Activated CD8-positive, alpha-beta T cell treated with anti-CD3 and anti-CD28 coated beads for 36 hours (primary cell): ENCODE measurements at regions not wholly inside any gene's neighbourhood (a gene's known extent, or its start where the extent isn't known, plus 50 kb on each side); places are given as distances from the start of the nearest gene placed in this dataset.

Experiments
- ATAC-seq: fragments of 200-7000 bp; cut with Tn5 transposase; one replicate; pipeline ENCODE4 v1.10.0; 2021; ENCODE audit warnings: mild to moderate bottlenecking, moderate library complexity
- CTCF ChIA-PET: fragments of 350-600 bp; sonication (Branson Sonifier 250); formaldehyde crosslinking; loops from one replicate; lab custom pipeline; 2021; ENCODE audit warnings: antibody characterized with exemption; lab: Charles Lee
- POLR2A ChIA-PET: fragments of 350-600 bp; sonication (Branson Sonifier 250); formaldehyde crosslinking; loops from one replicate; lab custom pipeline; 2021; ENCODE audit warnings: antibody characterized with exemption; lab: Charles Lee
- DNase-seq: peaks from one replicate; pipeline ENCODE4 v3.0.0-alpha.2; 2020
- H3K27ac Mint-ChIP-seq: one replicate; pipeline ENCODE4 v1.8.0; 2021; ENCODE audit warnings: mild to moderate bottlenecking, mixed read lengths
- H3K27me3 Mint-ChIP-seq: one replicate; pipeline ENCODE4 v1.8.0; 2021; ENCODE audit warnings: mixed read lengths
- H3K36me3 Mint-ChIP-seq: one replicate; pipeline ENCODE4 v1.8.0; 2021; ENCODE audit warnings: low read depth, mixed read lengths
- H3K4me1 Mint-ChIP-seq: one replicate; pipeline ENCODE4 v1.8.0; 2021; ENCODE audit warnings: low read depth, mixed read lengths
- H3K4me3 Mint-ChIP-seq: one replicate; pipeline ENCODE4 v1.8.0; 2021; ENCODE audit warnings: mild to moderate bottlenecking, moderate library complexity, mixed read lengths
- H3K9me3 Mint-ChIP-seq: one replicate; pipeline ENCODE4 v1.8.0; 2021; ENCODE audit warnings: mixed read lengths
- intact Hi-C: fragments of 100-400 bp; cut with micrococcal nuclease; formaldehyde crosslinking; loops from one replicate; pipeline ENCODE4 v1.10.0; 2022
- TF ChIP-seq, protein P1 (sequence below): fragments of 200-600 bp; IDR thresholded peaks from one replicate; pipeline ENCODE4 v1.8.0; 2022; ENCODE audit warnings: antibody characterized with exemption, mild to moderate bottlenecking

- POLR2A ChIA-PET: no interaction called here
- Mint-ChIP-seq H3K4me1 (peaks cover 25% of the 10 kb centered on the region), H3K27ac (no peak overlapping the region), H3K36me3 (peaks cover 1% of the 10 kb centered on the region), H3K9me3 (peaks cover 4% of the 10 kb centered on the region), H3K4me3 (no peak overlapping the region), H3K27me3 (no peaks in the 10 kb centered on the region)
- intact Hi-C loops: no loop called here
- TF ChIP-seq, protein P1, sequence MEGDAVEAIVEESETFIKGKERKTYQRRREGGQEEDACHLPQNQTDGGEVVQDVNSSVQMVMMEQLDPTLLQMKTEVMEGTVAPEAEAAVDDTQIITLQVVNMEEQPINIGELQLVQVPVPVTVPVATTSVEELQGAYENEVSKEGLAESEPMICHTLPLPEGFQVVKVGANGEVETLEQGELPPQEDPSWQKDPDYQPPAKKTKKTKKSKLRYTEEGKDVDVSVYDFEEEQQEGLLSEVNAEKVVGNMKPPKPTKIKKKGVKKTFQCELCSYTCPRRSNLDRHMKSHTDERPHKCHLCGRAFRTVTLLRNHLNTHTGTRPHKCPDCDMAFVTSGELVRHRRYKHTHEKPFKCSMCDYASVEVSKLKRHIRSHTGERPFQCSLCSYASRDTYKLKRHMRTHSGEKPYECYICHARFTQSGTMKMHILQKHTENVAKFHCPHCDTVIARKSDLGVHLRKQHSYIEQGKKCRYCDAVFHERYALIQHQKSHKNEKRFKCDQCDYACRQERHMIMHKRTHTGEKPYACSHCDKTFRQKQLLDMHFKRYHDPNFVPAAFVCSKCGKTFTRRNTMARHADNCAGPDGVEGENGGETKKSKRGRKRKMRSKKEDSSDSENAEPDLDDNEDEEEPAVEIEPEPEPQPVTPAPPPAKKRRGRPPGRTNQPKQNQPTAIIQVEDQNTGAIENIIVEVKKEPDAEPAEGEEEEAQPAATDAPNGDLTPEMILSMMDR: no peak
- DNase-seq (no peak), ATAC-seq (no peak)
- CTCF ChIA-PET: interaction anchor here (1.3 kb wide), 1 partner anchor 11 kb away, joined by 4 read pairs; no protein-coding TSS in a partner anchor
Observed at GRCh38 chrX:79079477-79079876, 65.0 kb upstream of the GPR174 start.

GRCh38 chrX:79080141-79080540 lies 64.3 kb upstream of the GPR174 start:
- TF ChIP-seq, protein P1: no peak
- DNase-seq (no peak), ATAC-seq (no peak)
- Mint-ChIP-seq H3K9me3 (peaks cover 4% of the 10 kb centered on the region), H3K4me1 (peaks cover 30% of the 10 kb centered on the region), H3K4me3 (no peak overlapping the region), H3K27me3 (no peaks in the 10 kb centered on the region), H3K36me3 (peaks cover 4% of the 10 kb centered on the region), H3K27ac (peak overlapping the region; percentile 38)
- intact Hi-C loops: loop anchor here (5.0 kb wide), 1 partner anchor 133 kb away; the partner anchor contains the start of gene P2RY10
- ChIA-PET POLR2A (no interaction called here), CTCF (interaction anchor here (1.3 kb wide), 1 partner anchor 12 kb away, joined by 4 read pairs; no protein-coding TSS in a partner anchor)

GRCh38 chrX:79081895-79082512 lies 62.5 kb upstream of the GPR174 start:
- Mint-ChIP-seq H3K27me3 (no peaks in the 10 kb centered on the region), H3K27ac (peak overlapping the region; percentile 89), H3K36me3 (peaks cover 6% of the 10 kb centered on the region), H3K4me1 (peaks cover 33% of the 10 kb centered on the region), H3K4me3 (peak overlapping the region; percentile 71), H3K9me3 (no peaks in the 10 kb centered on the region)
- POLR2A ChIA-PET: no interaction called here
- intact Hi-C loops: loop anchor here (5.0 kb wide), 1 partner anchor 135 kb away; the partner anchor contains the start of gene P2RY10
- DNase-seq (peak; percentile 46), ATAC-seq (peak; percentile 77)
- TF ChIP-seq, protein P1: peak; percentile 46
- CTCF ChIA-PET: interaction anchor here (0.6 to 1.3 kb wide), 12 partner anchors 10 to 527 kb away, joined by 3 to 4 read pairs (median 3); no protein-coding TSS in a partner anchor

DNA sequence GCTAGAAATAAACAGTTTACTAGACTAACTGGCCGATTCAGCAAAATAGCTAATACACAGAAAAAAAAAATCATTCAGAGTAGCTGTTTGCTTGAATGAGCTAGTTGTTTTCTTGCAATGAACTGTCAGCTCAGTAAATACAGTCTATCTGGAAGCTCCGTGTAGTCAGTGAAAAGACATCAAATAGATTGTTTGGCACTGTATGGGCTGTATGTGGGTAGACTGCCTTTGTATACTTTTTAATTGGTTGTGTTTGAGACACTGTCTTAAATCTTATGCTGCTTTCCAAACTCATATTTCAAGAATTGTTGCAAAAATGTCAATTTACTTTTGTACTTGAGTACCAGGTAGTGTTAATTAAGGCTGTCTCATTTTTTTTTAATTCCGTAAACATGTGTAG lies 61.6 kb upstream of the GPR174 start:
- POLR2A ChIA-PET: no interaction called here

More for the DNA sequence above, 61.6 kb upstream of the GPR174 start:
- peak overlapping the region; percentile 76 for H3K27ac Mint-ChIP-seq
- H3K4me3 Mint-ChIP-seq: peak overlapping the region; percentile 37
- CTCF ChIA-PET: interaction anchor here (0.9 to 1.7 kb wide), 2 partner anchors 187 to 330 kb away, joined by 3 to 8 read pairs; no protein-coding TSS in a partner anchor
- H3K27me3 Mint-ChIP-seq: no peaks in the 10 kb centered on the region
- peaks cover 38% of the 10 kb centered on the region for H3K4me1 Mint-ChIP-seq
- intact Hi-C loops: loop anchor here (5.0 kb wide), 1 partner anchor 136 kb away; the partner anchor contains the start of gene P2RY10
- ATAC-seq: no peak
- no peak for DNase-seq
- no peaks in the 10 kb centered on the region for H3K9me3 Mint-ChIP-seq
- peaks cover 6% of the 10 kb centered on the region for H3K36me3 Mint-ChIP-seq
- TF ChIP-seq, protein P1: no peak
